SU-DHL-6 (cell line): ENCODE measurements at regions not wholly inside any gene's neighbourhood (a gene's known extent, or its start where the extent isn't known, plus 50 kb on each side); places are given as distances from the start of the nearest gene placed in this dataset.
"Not testable (repeated sequence)": the region's sequence is repeated elsewhere in the genome, so short reads cannot be mapped to it uniquely, and the experiment has no call there.

Experiments
- H2AFZ ChIP-seq: fragments of 200-600 bp; sonication (generic); 2 replicates; pipeline ENCODE4 v1.6.1; 2014; ENCODE audit warnings: low read depth, mild to moderate bottlenecking, moderate library complexity, mixed read lengths, antibody characterized with exemption, low read length; ENCODE audit not compliant: severe bottlenecking
- H3F3A ChIP-seq: fragments of 200-600 bp; shearing (Covaris generic); 2 replicates; pipeline ENCODE4 v1.6.0; 2016; ENCODE audit warnings: antibody characterized with exemption, mild to moderate bottlenecking; ENCODE audit not compliant: insufficient read depth
- H3K27ac ChIP-seq: fragments of 200-600 bp; sonication (generic); 2 replicates; pipeline ENCODE4 v1.5.1; 2016; ENCODE audit warnings: low read depth, mild to moderate bottlenecking, low read length, moderate library complexity, mixed read lengths
- H3K27me3 ChIP-seq: fragments of 200-600 bp; sonication (generic), shearing (Covaris generic); 2 replicates; pipeline ENCODE4 v1.6.0; 2014; ENCODE audit warnings: mild to moderate bottlenecking, low read length
- H3K36me3 ChIP-seq: fragments of 200-600 bp; sonication (generic); 2 replicates; pipeline ENCODE4 v1.6.1; 2014; ENCODE audit warnings: mild to moderate bottlenecking, low read length, mixed read lengths
- H3K4me2 ChIP-seq: fragments of 300-600, 200-600 bp; shearing (Covaris generic), sonication (generic); 2 replicates; pipeline ENCODE4 v1.6.0; 2014; ENCODE audit warnings: low read length, low read depth, mild to moderate bottlenecking; ENCODE audit not compliant: poor library complexity, severe bottlenecking
- H3K4me3 ChIP-seq: fragments of 200-600 bp; sonication (generic); 2 replicates; pipeline ENCODE4 v1.5.1; 2014; ENCODE audit warnings: antibody characterized with exemption, low read length, mild to moderate bottlenecking, mixed read lengths; ENCODE audit not compliant: insufficient read depth, poor library complexity, severe bottlenecking
- H3K79me2 ChIP-seq: fragments of 200-600 bp; sonication (generic); 2 replicates; pipeline ENCODE4 v1.6.1; 2014; ENCODE audit warnings: mild to moderate bottlenecking, low read length, moderate library complexity; ENCODE audit not compliant: insufficient read depth
- H3K9ac ChIP-seq: fragments of 200-600 bp; sonication (generic); 2 replicates; pipeline ENCODE4 v1.7.0; 2014; ENCODE audit warnings: mild to moderate bottlenecking, low read length
- H3K9me2 ChIP-seq: fragments of 200-600 bp; sonication (generic); replicated peaks from 2 replicates; pipeline ENCODE4 v1.6.1; 2014; ENCODE audit warnings: low read length; ENCODE audit not compliant: insufficient read depth
- H3K9me3 ChIP-seq: fragments of 200-600 bp; sonication (generic); 2 replicates; pipeline ENCODE4 v1.6.1; 2014; ENCODE audit warnings: low read length, mixed read lengths; ENCODE audit not compliant: insufficient read depth
- H4K20me1 ChIP-seq: fragments of 200-600 bp; sonication (generic); 2 replicates; pipeline ENCODE4 v1.6.1; 2014; ENCODE audit warnings: low read depth, mild to moderate bottlenecking, antibody characterized with exemption, low read length, moderate library complexity, mixed read lengths
- EZH2phosphoT487 ChIP-seq: fragments of 200-600 bp; sonication (generic), shearing (Covaris generic); conservative IDR thresholded peaks from 2 replicates; pipeline ENCODE4 v1.6.1; 2018; ENCODE audit warnings: mild to moderate bottlenecking, antibody characterized with exemption, low read length, moderate library complexity, mixed read lengths
- TF ChIP-seq, protein P1 (sequence below): fragments of 200-600 bp; sonication (generic); IDR thresholded peaks from one replicate; pipeline ENCODE4 v1.5.1; 2017; ENCODE audit warnings: antibody characterized with exemption, mild to moderate bottlenecking, low read length, moderate library complexity; ENCODE audit not compliant: insufficient read depth, poor library complexity, severe bottlenecking

DNA sequence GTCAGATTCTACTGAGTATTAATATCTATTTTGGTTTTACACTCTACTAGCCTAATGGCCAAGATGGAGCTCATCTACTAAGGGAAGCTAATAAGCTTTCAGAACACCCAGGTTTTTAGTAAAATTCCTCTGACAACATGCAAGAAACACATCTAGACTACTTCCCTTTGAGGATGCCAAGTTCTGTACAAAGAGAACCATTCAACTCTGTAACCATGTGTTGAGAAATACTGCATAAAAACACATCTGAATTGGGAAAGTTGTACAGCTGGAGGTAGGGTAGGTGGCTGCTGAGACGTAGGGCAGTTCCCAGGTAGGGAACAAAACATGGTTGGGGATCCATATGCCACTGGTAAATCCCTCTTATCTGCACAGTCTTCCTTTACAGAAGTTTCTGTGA lies 66.2 kb downstream of the SC5D start:
- H3K36me3 ChIP-seq: no peaks in the 10 kb centered on the region
- TF ChIP-seq EZH2phosphoT487: no peak
- TF ChIP-seq, protein P1, sequence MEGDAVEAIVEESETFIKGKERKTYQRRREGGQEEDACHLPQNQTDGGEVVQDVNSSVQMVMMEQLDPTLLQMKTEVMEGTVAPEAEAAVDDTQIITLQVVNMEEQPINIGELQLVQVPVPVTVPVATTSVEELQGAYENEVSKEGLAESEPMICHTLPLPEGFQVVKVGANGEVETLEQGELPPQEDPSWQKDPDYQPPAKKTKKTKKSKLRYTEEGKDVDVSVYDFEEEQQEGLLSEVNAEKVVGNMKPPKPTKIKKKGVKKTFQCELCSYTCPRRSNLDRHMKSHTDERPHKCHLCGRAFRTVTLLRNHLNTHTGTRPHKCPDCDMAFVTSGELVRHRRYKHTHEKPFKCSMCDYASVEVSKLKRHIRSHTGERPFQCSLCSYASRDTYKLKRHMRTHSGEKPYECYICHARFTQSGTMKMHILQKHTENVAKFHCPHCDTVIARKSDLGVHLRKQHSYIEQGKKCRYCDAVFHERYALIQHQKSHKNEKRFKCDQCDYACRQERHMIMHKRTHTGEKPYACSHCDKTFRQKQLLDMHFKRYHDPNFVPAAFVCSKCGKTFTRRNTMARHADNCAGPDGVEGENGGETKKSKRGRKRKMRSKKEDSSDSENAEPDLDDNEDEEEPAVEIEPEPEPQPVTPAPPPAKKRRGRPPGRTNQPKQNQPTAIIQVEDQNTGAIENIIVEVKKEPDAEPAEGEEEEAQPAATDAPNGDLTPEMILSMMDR: no peak
- H3F3A ChIP-seq: no peaks in the 10 kb centered on the region
- no peak overlapping the region for H3K27ac ChIP-seq
- H3K9me2 ChIP-seq: no peaks in the 10 kb centered on the region
- no peaks in the 10 kb centered on the region for H4K20me1 ChIP-seq
- no peak overlapping the region for H3K9ac ChIP-seq
- no peaks in the 10 kb centered on the region for H3K79me2 ChIP-seq
- H3K9me3 ChIP-seq: no peaks in the 10 kb centered on the region
- H3K4me2 ChIP-seq: no peak overlapping the region
- H2AFZ ChIP-seq: no peak overlapping the region
- H3K27me3 ChIP-seq: no peaks in the 10 kb centered on the region
- H3K4me3 ChIP-seq: no peak overlapping the region

DNA sequence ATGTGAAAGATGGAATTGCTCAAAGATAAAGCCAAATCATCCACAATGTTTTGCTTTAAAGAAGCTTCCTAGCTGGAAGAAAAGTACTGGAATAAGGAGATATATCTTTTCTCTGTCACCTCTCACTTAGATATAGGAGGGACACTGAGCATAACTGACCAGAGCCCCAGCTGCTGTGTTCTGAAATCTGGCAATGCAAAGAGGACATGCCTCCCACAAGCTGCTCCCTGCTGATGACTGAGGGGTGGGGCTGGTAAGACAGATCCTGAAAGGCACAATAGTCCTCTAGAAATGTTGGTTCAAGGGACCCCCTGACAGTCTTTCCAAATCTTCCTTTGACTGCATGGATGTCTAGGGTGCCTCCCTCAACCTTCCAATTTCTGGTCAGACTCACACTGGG lies 67.0 kb downstream of the SC5D start:
- no peaks in the 10 kb centered on the region for H3K9me3 ChIP-seq

GRCh38 chr11:121362955-121363354 lies 70.4 kb downstream of the SC5D start:
- H3K4me2 ChIP-seq: not testable (repeated sequence)

More for the DNA sequence above, 67.0 kb downstream of the SC5D start:
- no peak overlapping the region for H2AFZ ChIP-seq
- H3K9me2 ChIP-seq: no peaks in the 10 kb centered on the region
- no peak overlapping the region for H3K9ac ChIP-seq
- no peak overlapping the region for H3K4me3 ChIP-seq
- H3K27ac ChIP-seq: no peak overlapping the region
- no peak overlapping the region for H3K4me2 ChIP-seq
- no peaks in the 10 kb centered on the region for H3K36me3 ChIP-seq
- H3K79me2 ChIP-seq: no peaks in the 10 kb centered on the region
- no peaks in the 10 kb centered on the region for H3F3A ChIP-seq
- H3K27me3 ChIP-seq: no peaks in the 10 kb centered on the region
- no peaks in the 10 kb centered on the region for H4K20me1 ChIP-seq
- no peak for TF ChIP-seq EZH2phosphoT487
- TF ChIP-seq, protein P1: no peak

DNA sequence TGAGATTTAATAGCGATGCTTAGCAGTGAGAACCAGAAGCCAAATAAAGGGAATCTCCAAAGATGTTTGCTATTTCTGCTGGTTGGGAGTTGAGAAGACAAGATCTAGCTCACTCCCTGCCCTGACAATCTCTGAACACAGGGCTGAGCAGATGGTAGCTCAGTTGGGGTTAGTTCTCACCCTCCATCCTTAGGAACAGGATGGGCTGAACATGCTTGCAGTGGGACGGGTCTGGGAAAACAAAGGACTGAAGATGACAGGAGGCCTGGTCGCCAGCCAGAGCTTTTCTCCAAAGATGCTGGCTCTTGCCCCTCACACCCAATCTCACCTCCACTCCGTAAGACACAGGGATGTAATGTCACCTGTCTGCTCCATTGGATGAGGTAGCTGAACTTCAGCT lies 72.7 kb downstream of the SC5D start:
- Histone ChIP-seq H3K4me3 (no peak overlapping the region), H3K27ac (no peak overlapping the region), H2AFZ (no peak overlapping the region), H3K4me2 (no peak overlapping the region), H3K36me3 (no peaks in the 10 kb centered on the region), H3K9ac (no peak overlapping the region), H3K9me3 (no peaks in the 10 kb centered on the region), H3F3A (peaks cover 13% of the 10 kb centered on the region; the same call in 1 of the 2 replicates), H3K9me2 (no peaks in the 10 kb centered on the region), H4K20me1 (no peaks in the 10 kb centered on the region), H3K79me2 (no peaks in the 10 kb centered on the region), H3K27me3 (no peaks in the 10 kb centered on the region)
- no peak for TF ChIP-seq EZH2phosphoT487
- TF ChIP-seq, protein P1: no peak

More at GRCh38 chr11:121362955-121363354, 70.4 kb downstream of the SC5D start:
- not testable (repeated sequence) for H3K27me3 ChIP-seq, H3K4me3 ChIP-seq, H3K36me3 ChIP-seq, H4K20me1 ChIP-seq, H3K27ac ChIP-seq, H3K9ac ChIP-seq, H3K79me2 ChIP-seq, H2AFZ ChIP-seq, H3K9me3 ChIP-seq, H3K9me2 ChIP-seq
- peaks cover 13% of the 10 kb centered on the region; the same call in 1 of the 2 replicates for H3F3A ChIP-seq
